GM23338 (cell line): ENCODE measurements at regions not wholly inside any gene's neighbourhood (a gene's known extent, or its start where the extent isn't known, plus 50 kb on each side); places are given as distances from the start of the nearest gene placed in this dataset.

Source experiments
- CREB1 ChIP-seq: fragments of 250-450 bp; sonication (Bioruptor Pico); IDR thresholded peaks from 2 replicates; pipeline ENCODE4 v1.5.0; 2020; ENCODE audit warnings: low read depth, mild to moderate bottlenecking, moderate library complexity
- CTCF ChIP-seq, 2 experiments: fragments of 200-600 bp in 1 of 2; sonication (generic) in 1 of 2; conservative IDR thresholded peaks; 2 replicates each; pipeline versions ENCODE4 v1.5.1 to v1.6.1; 2016 to 2017; ENCODE audit warnings: antibody characterized with exemption in 2 of 2, low read depth in 2 of 2, mild to moderate bottlenecking in 2 of 2, moderate library complexity in 1 of 2
- EZH2 ChIP-seq: fragments of 200-600 bp; sonication (generic); IDR thresholded peaks from one replicate; pipeline ENCODE4 v1.8.0; 2017; ENCODE audit warnings: antibody characterized with exemption, mild to moderate bottlenecking, low read depth; ENCODE audit not compliant: unreplicated experiment
- EZH2phosphoT487 ChIP-seq: fragments of 200-600 bp; sonication (generic); IDR thresholded peaks from one replicate; pipeline ENCODE4 v1.8.1; 2018; ENCODE audit warnings: antibody characterized with exemption; ENCODE audit not compliant: unreplicated experiment
- POLR2AphosphoS5 ChIP-seq: IDR thresholded peaks from 2 replicates; pipeline ENCODE4 v1.6.1; 2016; ENCODE audit warnings: antibody characterized with exemption, low read depth

- TF ChIP-seq CTCF (conservative IDR thresholded peaks at IDR 0.05; ENCODE audit: low read depth in 2 of 2) (no peak), EZH2phosphoT487 (no peak), EZH2 (no peak), POLR2AphosphoS5 (no peak), CREB1 (CRISPR knock-in tag) (no peak)
Measured at GRCh38 chr10:83986800-83987199, 152.5 kb upstream of the GHITM start.
